NCI-H2196 (cell line): ENCODE measurements at regions not wholly inside any gene's neighbourhood (a gene's known extent, or its start where the extent isn't known, plus 50 kb on each side); places are given as distances from the start of the nearest gene placed in this dataset.

Experiments used
- DNase-seq: peaks from one replicate; lab custom pipeline; 2025; ENCODE audit not compliant: unreplicated experiment; lab: John Stamatoyannopoulos, UW

GRCh38 chr6:28766426-28766825, 157.4 kb downstream of the TRIM27 start:
- no peak for DNase-seq

- DNase-seq: no peak
Measured at GRCh38 chr6:28767133-28767532, 156.7 kb downstream of the TRIM27 start.

- no peak for DNase-seq
Measured at GRCh38 chr6:28767691-28768090, 156.1 kb downstream of the TRIM27 start.

- DNase-seq: no peak
Measured at GRCh38 chr6:28768187-28768913, 155.4 kb downstream of the TRIM27 start.

- no peak for DNase-seq
Measured at GRCh38 chr6:28769626-28770402, 154.0 kb downstream of the TRIM27 start.

GRCh38 chr6:28770732-28771131, 153.1 kb downstream of the TRIM27 start:
- no peak for DNase-seq

- DNase-seq: no peak
Measured at GRCh38 chr6:28771401-28772267, 152.2 kb downstream of the TRIM27 start.

- no peak for DNase-seq
Measured at GRCh38 chr6:28772480-28773381, 151.1 kb downstream of the TRIM27 start.

GRCh38 chr6:28774292-28775051, 149.3 kb downstream of the TRIM27 start:
- no peak for DNase-seq

GRCh38 chr6:28775052-28775376, 148.8 kb downstream of the TRIM27 start:
- DNase-seq: no peak

GRCh38 chr6:28775405-28776129, 148.2 kb downstream of the TRIM27 start:
- DNase-seq: no peak

- DNase-seq: no peak
Measured at GRCh38 chr6:28776269-28777146, 147.3 kb downstream of the TRIM27 start.

GRCh38 chr6:28777147-28777461, 146.7 kb downstream of the TRIM27 start:
- DNase-seq: no peak

- DNase-seq: no peak
Measured at GRCh38 chr6:28782113-28782673, 141.6 kb downstream of the TRIM27 start.

- DNase-seq: no peak
Measured at GRCh38 chr6:28785962-28786679, 137.7 kb downstream of the TRIM27 start.

GRCh38 chr6:28789553-28790083, 134.2 kb downstream of the TRIM27 start:
- no peak for DNase-seq

- DNase-seq: no peak
Measured at GRCh38 chr6:28791002-28791383, 132.8 kb downstream of the TRIM27 start.
